ENCODE measurements at regions not wholly inside any gene's neighbourhood (a gene's known extent, or its start where the extent isn't known, plus 50 kb on each side); places are given as distances from the start of the nearest gene placed in this dataset.

- DNase-seq (ENCODE audit: low spot score), result no peak
These were observed 333.9 kb upstream of the PIK3C3 start for GRCh38 chr18:41621177-41621576.

- no peak for DNase-seq (ENCODE audit: low spot score)
These were observed 336.9 kb upstream of the PIK3C3 start for GRCh38 chr18:41618147-41618546.

GRCh38 chr18:41617647-41618046 lies 337.4 kb upstream of the PIK3C3 start:
- DNase-seq (ENCODE audit: low spot score), result no peak

- DNase-seq (ENCODE audit: low spot score), result no peak
These were observed 341.9 kb upstream of the PIK3C3 start for GRCh38 chr18:41613003-41613609.

GRCh38 chr18:41604964-41605363 lies 350.1 kb upstream of the PIK3C3 start:
- no peak for DNase-seq (ENCODE audit: low spot score)

- no peak for DNase-seq (ENCODE audit: low spot score)
These were observed 353.0 kb upstream of the PIK3C3 start for GRCh38 chr18:41602034-41602433.

GRCh38 chr18:41600693-41601391 lies 354.2 kb upstream of the PIK3C3 start:
- DNase-seq (ENCODE audit: low spot score), result no peak

GRCh38 chr18:41599466-41599865 lies 355.6 kb upstream of the PIK3C3 start:
- DNase-seq (ENCODE audit: low spot score), result no peak

GRCh38 chr18:41594582-41594981 lies 360.5 kb upstream of the PIK3C3 start:
- DNase-seq (ENCODE audit: low spot score), result no peak

GRCh38 chr18:41593171-41593675 lies 361.8 kb upstream of the PIK3C3 start:
- DNase-seq (ENCODE audit: low spot score), result no peak

- no peak for DNase-seq (ENCODE audit: low spot score)
These were observed 367.1 kb upstream of the PIK3C3 start for GRCh38 chr18:41587976-41588375.

- DNase-seq (ENCODE audit: low spot score), result no peak
These were observed 369.5 kb upstream of the PIK3C3 start for GRCh38 chr18:41585512-41585911.

GRCh38 chr18:41579185-41579584 lies 375.8 kb upstream of the PIK3C3 start:
- no peak for DNase-seq (ENCODE audit: low spot score)

GRCh38 chr18:41577529-41577928 lies 377.5 kb upstream of the PIK3C3 start:
- DNase-seq (ENCODE audit: low spot score), result no peak

- no peak for DNase-seq (ENCODE audit: low spot score)
These were observed 378.4 kb upstream of the PIK3C3 start for GRCh38 chr18:41576643-41577042.

- DNase-seq (ENCODE audit: low spot score), result no peak
These were observed 385.2 kb upstream of the PIK3C3 start for GRCh38 chr18:41569867-41570266.

GRCh38 chr18:41561961-41562360 lies 393.1 kb upstream of the PIK3C3 start:
- DNase-seq (ENCODE audit: low spot score), result no peak

GRCh38 chr18:41558715-41559114 lies 396.3 kb upstream of the PIK3C3 start:
- DNase-seq (ENCODE audit: low spot score), result no peak

GRCh38 chr18:41553716-41554115 lies 401.3 kb upstream of the PIK3C3 start:
- no peak for DNase-seq (ENCODE audit: low spot score)

- DNase-seq (ENCODE audit: low spot score), result no peak
These were observed 406.3 kb upstream of the PIK3C3 start for GRCh38 chr18:41548521-41549260.

- no peak for DNase-seq (ENCODE audit: low spot score)
These were observed 409.7 kb upstream of the PIK3C3 start for GRCh38 chr18:41545091-41545888.

GRCh38 chr18:41543815-41544214 lies 411.2 kb upstream of the PIK3C3 start:
- DNase-seq (ENCODE audit: low spot score), result no peak

Measured in germinal center (tissue), 1 donor.